ENCODE measurements at regions not wholly inside any gene's neighbourhood (a gene's known extent, or its start where the extent isn't known, plus 50 kb on each side); places are given as distances from the start of the nearest gene placed in this dataset.

GRCh38 chr12:97257726-97258125 lies 204.9 kb upstream of the RMST start:
- Histone ChIP-seq H2AFZ (no peak overlapping the region), H3K9me3 (ENCODE audit: low read depth) (no peaks in the 10 kb centered on the region), H3K4me2 (no peak overlapping the region), H3K36me3 (replicated peaks; ENCODE audit: insufficient read depth, low read depth) (no peaks in the 10 kb centered on the region), H3K4me1 (ENCODE audit: insufficient read depth) (no peaks in the 10 kb centered on the region), H4K20me1 (ENCODE audit: insufficient read depth, poor library complexity, severe bottlenecking) (no peaks in the 10 kb centered on the region), H3K79me2 (no peaks in the 10 kb centered on the region), H3K9me2 (replicated peaks; ENCODE audit: insufficient read depth) (no peaks in the 10 kb centered on the region), H3K27ac (no peak overlapping the region), H3K27me3 (no peaks in the 10 kb centered on the region), H3K4me3 (no peak overlapping the region)
- 96% methylated on average over 3 of the region's 3 CpGs for WGBS (ENCODE audit: low lambda C conversion rate, missing lambda C conversion rate)
- no peak for TF ChIP-seq EZH2 (IDR thresholded peaks at IDR 0.05; ENCODE audit: borderline replicate concordance)
- TF ChIP-seq EZH2phosphoT487 (IDR thresholded peaks at IDR 0.05; ENCODE audit: low read depth, severe bottlenecking, unreplicated experiment) = no peak
- TF ChIP-seq CTCF (IDR thresholded peaks at IDR 0.05; ENCODE audit: poor library complexity) = no peak
- no peak for DNase-seq (ENCODE audit: low spot score)

GRCh38 chr12:97259098-97259497 lies 203.5 kb upstream of the RMST start:
- Histone ChIP-seq H3K4me3 (no peak overlapping the region), H3K9me3 (ENCODE audit: low read depth) (no peaks in the 10 kb centered on the region), H3K27me3 (no peaks in the 10 kb centered on the region), H3K4me1 (ENCODE audit: insufficient read depth) (no peaks in the 10 kb centered on the region), H3K27ac (no peak overlapping the region), H3K4me2 (no peak overlapping the region), H3K36me3 (replicated peaks; ENCODE audit: insufficient read depth, low read depth) (no peaks in the 10 kb centered on the region), H3K79me2 (no peaks in the 10 kb centered on the region), H3K9me2 (replicated peaks; ENCODE audit: insufficient read depth) (no peaks in the 10 kb centered on the region), H2AFZ (no peak overlapping the region), H4K20me1 (ENCODE audit: insufficient read depth, poor library complexity, severe bottlenecking) (no peaks in the 10 kb centered on the region)
- DNase-seq (ENCODE audit: low spot score) = no peak
- WGBS (ENCODE audit: low lambda C conversion rate, missing lambda C conversion rate) = 90% methylated on average over 2 of the region's 2 CpGs
- TF ChIP-seq EZH2 (IDR thresholded peaks at IDR 0.05; ENCODE audit: borderline replicate concordance) (no peak), CTCF (IDR thresholded peaks at IDR 0.05; ENCODE audit: poor library complexity) (no peak), EZH2phosphoT487 (IDR thresholded peaks at IDR 0.05; ENCODE audit: low read depth, severe bottlenecking, unreplicated experiment) (no peak)

- H3K79me2 ChIP-seq = no peaks in the 10 kb centered on the region
- H3K4me1 ChIP-seq (ENCODE audit: insufficient read depth) = no peaks in the 10 kb centered on the region
- no peak overlapping the region for H3K4me3 ChIP-seq
- no peaks in the 10 kb centered on the region for H4K20me1 ChIP-seq (ENCODE audit: insufficient read depth, poor library complexity, severe bottlenecking)
- H3K27ac ChIP-seq = no peak overlapping the region
- no peaks in the 10 kb centered on the region for H3K27me3 ChIP-seq
- no peak overlapping the region for H3K4me2 ChIP-seq
- no peaks in the 10 kb centered on the region for H3K36me3 ChIP-seq (replicated peaks; ENCODE audit: insufficient read depth, low read depth)
- H2AFZ ChIP-seq = no peak overlapping the region
- 82% methylated on average over 9 of the region's 9 CpGs for WGBS (ENCODE audit: low lambda C conversion rate, missing lambda C conversion rate)
- no peaks in the 10 kb centered on the region for H3K9me2 ChIP-seq (replicated peaks; ENCODE audit: insufficient read depth)
- H3K9me3 ChIP-seq (ENCODE audit: low read depth) = no peaks in the 10 kb centered on the region
- TF ChIP-seq EZH2phosphoT487 (IDR thresholded peaks at IDR 0.05; ENCODE audit: low read depth, severe bottlenecking, unreplicated experiment) = no peak
- no peak for TF ChIP-seq EZH2 (IDR thresholded peaks at IDR 0.05; ENCODE audit: borderline replicate concordance)
- TF ChIP-seq CTCF (IDR thresholded peaks at IDR 0.05; ENCODE audit: poor library complexity) = no peak
- DNase-seq (ENCODE audit: low spot score) = no peak
Measured at GRCh38 chr12:97260786-97261185, 201.8 kb upstream of the RMST start.

- Histone ChIP-seq H3K9me2 (replicated peaks; ENCODE audit: insufficient read depth) (no peaks in the 10 kb centered on the region), H2AFZ (no peak overlapping the region), H3K4me2 (no peak overlapping the region), H3K9me3 (ENCODE audit: low read depth) (no peaks in the 10 kb centered on the region), H3K27me3 (no peaks in the 10 kb centered on the region), H4K20me1 (ENCODE audit: insufficient read depth, poor library complexity, severe bottlenecking) (no peaks in the 10 kb centered on the region), H3K4me1 (ENCODE audit: insufficient read depth) (no peaks in the 10 kb centered on the region), H3K79me2 (no peaks in the 10 kb centered on the region), H3K27ac (no peak overlapping the region), H3K36me3 (replicated peaks; ENCODE audit: insufficient read depth, low read depth) (no peaks in the 10 kb centered on the region), H3K4me3 (no peak overlapping the region)
- DNase-seq (ENCODE audit: low spot score) = no peak
- TF ChIP-seq CTCF (IDR thresholded peaks at IDR 0.05; ENCODE audit: poor library complexity) (no peak), EZH2phosphoT487 (IDR thresholded peaks at IDR 0.05; ENCODE audit: low read depth, severe bottlenecking, unreplicated experiment) (no peak), EZH2 (IDR thresholded peaks at IDR 0.05; ENCODE audit: borderline replicate concordance) (no peak)
Measured at GRCh38 chr12:97267166-97267565, 195.4 kb upstream of the RMST start.
